Cerebellar nuclear complex (tissue), 1 donor: ENCODE measurements at regions not wholly inside any gene's neighbourhood (a gene's known extent, or its start where the extent isn't known, plus 50 kb on each side); places are given as distances from the start of the nearest gene placed in this dataset.
"Not testable (repeated sequence)": the region's sequence is repeated elsewhere in the genome, so short reads cannot be mapped to it uniquely, and the experiment has no call there.

ENCODE experiments used
- DNase-seq, 2 experiments: peaks; one replicate each; lab custom pipeline; 2025; lab: John Stamatoyannopoulos, UW

- DNase-seq: not testable (repeated sequence)
These were observed 154.0 kb upstream of the ZNF469 start for GRCh38 chr16:88228751-88229150.

DNA sequence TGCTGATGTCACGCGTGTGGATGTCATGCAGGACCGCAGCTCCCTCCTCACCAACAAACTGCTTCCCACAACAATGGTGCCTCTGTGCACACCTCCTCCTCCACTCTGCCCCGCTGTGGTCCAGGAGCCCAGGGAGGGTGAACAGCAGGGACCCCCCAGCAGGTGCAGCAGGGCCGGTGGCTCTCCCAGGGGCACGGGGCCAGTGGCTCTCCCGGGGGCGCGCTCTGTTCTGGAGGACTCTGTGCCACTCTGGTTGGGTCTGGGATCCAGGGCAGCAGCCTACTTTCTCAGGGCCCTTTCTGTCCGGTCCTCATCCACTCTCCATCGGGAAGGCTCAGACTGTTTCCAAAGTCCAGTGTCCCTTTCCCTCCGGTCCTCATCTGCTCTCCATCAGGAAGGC is 153.0 kb upstream of the ZNF469 start:
- not testable (repeated sequence) for DNase-seq

- not testable (repeated sequence) for DNase-seq
These were observed 152.3 kb upstream of the ZNF469 start for GRCh38 chr16:88230276-88230966.

GRCh38 chr16:88230967-88231615 is 151.7 kb upstream of the ZNF469 start:
- not testable (repeated sequence) for DNase-seq

DNA sequence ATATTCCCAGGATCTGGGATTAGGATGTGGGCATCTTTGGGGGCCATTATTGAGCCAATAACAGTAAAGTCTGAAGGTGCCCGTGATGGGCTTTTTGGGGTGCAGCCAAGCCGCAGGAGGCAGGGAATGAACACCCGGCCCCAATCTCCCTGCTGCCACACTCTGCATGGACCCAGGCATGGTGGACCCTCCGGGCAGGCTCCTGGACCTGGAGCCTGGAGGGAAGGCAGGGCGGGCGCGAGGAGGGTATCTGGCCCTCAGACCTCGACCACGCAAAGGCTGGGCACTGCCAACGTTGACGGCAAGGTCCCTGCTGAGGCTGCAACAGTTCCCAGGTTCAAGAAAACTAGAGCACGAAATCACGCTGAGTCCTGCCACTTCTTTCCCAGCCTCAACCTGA is 150.9 kb upstream of the ZNF469 start:
- not testable (repeated sequence) for DNase-seq

GRCh38 chr16:88232401-88233258 is 150.1 kb upstream of the ZNF469 start:
- DNase-seq: not testable (repeated sequence)

DNA sequence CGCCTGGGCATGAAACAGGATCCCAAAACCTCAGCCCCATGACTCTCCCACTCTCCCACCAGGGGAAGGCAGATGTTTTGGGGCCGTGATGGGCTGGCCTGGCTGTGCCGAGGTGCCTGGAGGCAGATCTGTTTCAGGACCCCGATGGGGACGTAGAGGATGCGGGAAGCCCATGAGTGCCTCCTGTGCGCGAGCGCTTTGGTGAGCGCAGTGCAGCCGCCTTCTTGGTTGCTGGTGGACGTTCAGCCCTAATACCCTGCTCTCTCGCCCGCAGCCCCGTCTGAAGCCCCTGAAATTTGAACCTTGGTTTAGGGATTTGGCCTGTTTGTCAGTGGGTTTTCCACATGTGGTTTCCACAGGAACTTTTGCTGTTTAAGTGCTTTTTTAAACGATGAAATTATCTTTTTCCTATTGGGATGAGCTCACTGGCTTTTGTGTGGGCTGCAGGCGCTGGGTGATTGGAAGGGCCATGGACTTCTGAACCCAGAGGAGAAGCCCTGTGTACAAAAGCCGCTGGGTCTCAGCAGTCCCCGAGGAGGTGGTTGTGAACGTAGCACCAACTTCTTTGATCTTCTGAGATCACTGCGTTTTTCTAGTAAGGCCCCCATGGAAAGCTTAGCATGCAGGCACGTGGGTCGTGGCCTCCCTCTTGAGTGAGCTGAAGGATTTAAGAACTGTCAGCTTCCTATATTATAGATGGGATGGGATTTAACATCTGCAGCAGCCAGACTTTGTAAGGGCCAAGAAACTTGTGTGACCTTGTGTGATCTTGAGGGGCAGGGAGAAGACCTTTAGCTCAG is 148.9 kb upstream of the ZNF469 start:
- not testable (repeated sequence) for DNase-seq

- DNase-seq: not testable (repeated sequence)
These were observed 148.1 kb upstream of the ZNF469 start for GRCh38 chr16:88234421-88235271.

DNA sequence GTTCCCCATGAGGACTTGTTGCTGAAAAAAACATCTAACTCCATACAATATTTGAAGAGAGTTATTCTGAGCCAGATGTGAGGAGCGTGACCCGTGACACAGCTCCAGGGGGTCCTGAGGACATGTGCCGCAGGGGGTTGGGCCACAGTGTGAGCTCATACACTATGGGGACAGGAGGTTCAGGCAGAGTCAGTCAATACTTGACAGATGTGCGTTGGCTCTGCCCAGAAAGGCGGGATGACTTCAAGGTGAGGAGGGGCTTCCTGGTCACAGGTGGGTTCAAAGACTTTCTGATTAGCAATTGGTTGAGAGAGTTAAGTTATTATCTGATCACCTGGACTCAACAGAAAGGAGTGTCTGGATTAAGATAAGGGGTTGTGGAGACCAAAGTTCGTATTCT is 147.1 kb upstream of the ZNF469 start:
- DNase-seq: not testable (repeated sequence)

GRCh38 chr16:88236229-88236628 is 146.5 kb upstream of the ZNF469 start:
- DNase-seq: not testable (repeated sequence)

- not testable (repeated sequence) for DNase-seq
These were observed 145.4 kb upstream of the ZNF469 start for GRCh38 chr16:88237314-88237713.

GRCh38 chr16:88237761-88238415 is 144.9 kb upstream of the ZNF469 start:
- not testable (repeated sequence) for DNase-seq

DNA sequence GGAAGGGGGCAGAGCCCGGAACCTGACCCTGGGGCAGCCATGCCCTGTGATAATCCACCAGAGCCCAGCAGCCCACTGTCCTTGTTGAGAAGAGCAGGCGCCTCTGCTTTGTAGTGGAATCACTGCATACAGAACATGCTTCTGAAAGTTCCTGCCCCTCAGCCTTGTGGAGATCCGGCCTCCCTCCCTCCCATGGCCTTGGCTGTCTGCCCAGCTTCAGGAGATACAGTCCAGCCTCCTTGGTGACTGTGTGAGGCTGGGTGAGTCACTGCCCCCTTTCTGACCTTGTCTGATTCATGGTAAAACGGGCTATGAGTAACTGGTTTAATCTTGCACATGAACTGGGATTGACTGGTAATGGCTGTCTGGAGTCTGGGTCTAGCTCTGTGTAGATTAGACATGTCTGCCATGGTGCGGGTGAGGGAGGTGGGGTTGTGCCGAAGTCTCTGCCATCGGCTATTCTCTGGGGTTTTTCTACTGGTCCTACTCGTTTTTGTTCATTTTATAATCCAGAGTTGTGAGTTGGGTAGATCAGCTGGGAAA is 144.0 kb upstream of the ZNF469 start:
- not testable (repeated sequence) for DNase-seq

DNA sequence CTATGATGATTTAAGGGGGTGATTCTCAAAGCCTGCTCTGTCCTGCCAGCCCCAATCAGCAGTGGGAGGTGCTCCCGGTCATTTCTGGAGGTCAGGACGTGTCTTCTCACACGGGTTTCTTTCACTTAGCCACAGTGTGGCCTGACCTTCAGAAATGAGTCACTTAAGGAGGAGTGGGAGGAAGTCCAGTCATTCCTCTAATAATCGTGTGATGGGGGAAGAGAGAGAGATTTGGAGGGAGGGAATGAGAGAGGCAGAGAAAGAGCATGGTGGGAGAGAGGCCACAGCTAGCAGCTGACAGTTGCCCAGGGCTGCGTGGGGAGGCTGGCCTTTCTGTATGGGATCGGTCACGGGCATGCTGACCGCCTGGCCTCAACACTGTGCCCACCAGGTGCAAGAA is 142.6 kb upstream of the ZNF469 start:
- not testable (repeated sequence) for DNase-seq

- not testable (repeated sequence) for DNase-seq
These were observed 142.0 kb upstream of the ZNF469 start for GRCh38 chr16:88240776-88241175.

GRCh38 chr16:88241404-88242311 is 141.1 kb upstream of the ZNF469 start:
- not testable (repeated sequence) for DNase-seq

DNA sequence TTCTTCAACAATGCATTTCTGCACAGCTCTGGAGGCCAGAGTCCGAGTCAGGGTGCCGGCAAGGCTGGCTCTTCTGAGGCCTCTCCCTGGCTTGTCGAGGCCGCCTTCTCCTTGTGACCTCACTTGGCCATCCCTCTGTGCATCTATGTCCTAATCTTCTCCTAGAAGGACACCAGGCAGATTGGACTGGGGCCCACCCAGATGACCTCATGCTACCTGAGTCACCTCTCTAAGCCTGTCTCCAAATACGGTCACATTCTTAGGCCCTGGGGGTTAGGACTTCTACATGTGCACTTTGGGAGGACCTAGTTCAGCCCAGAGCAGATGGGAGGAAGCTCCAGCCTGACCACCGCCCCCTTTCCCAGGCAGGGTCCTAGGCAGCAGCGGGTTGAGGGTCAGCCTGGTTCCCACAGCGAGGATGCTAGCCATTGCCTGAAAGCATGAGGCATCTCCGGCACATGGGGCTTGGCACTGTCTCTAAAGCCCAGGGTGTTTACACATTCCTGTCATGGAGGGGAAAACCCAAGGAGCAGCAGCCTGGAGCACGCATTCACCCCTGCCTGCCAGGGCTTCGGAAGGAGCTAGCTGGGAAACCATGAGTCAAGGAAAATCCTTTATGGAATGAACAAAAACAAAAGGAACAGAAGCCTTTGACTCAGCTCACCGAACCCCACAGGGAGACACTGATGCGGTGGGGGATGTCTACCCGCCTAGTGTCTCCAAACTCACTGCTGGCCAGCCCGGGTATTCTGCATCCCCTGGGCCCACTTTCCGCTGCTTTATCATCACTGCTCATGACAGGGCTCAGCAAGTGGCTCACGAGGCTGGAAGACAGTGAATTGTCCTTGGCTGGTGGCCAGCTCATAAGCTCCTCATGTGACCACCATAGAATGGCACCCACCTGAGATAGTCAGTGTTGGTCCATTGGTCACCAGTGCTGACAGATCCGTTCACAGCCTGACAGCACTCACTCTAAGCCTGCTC is 140.2 kb upstream of the ZNF469 start:
- DNase-seq: not testable (repeated sequence)

DNA sequence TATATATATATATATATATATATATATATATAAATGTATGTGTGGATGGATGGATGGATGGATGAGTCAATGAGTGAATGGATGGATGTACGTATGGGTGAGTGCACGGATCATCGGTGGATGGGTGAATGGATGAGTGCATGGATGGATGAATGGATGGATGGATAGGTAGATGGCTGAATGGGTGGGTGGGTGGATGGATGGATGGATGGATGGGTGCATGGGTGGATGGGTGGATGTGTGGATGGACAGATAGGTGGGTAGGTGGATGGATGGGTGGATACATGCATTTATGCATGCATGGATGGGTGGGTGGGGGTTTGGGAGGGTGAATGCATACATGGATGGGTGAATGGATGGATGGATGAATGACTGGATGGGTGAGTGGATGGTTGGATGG is 138.8 kb upstream of the ZNF469 start:
- DNase-seq: not testable (repeated sequence)
